Stomach smooth muscle (tissue), 2 donors: ENCODE measurements at regions not wholly inside any gene's neighbourhood (a gene's known extent, or its start where the extent isn't known, plus 50 kb on each side); places are given as distances from the start of the nearest gene placed in this dataset.
"Not testable (repeated sequence)": the region's sequence is repeated elsewhere in the genome, so short reads cannot be mapped to it uniquely, and the experiment has no call there.

Experiments
- H3K27ac ChIP-seq: one replicate; pipeline ENCODE4 v1.7.0; 2013; ENCODE audit warnings: mild to moderate bottlenecking, low read length, inconsistent platforms
- H3K27me3 ChIP-seq, 2 donors: one replicate each; pipeline ENCODE4 v1.7.0; 2013; ENCODE audit warnings: low read length in 2 of 2; ENCODE audit not compliant: insufficient read depth in 2 of 2, control insufficient read depth in 1 of 2
- H3K36me3 ChIP-seq, 2 donors: one replicate each; pipeline ENCODE4 v1.7.0; 2013; ENCODE audit warnings: low read length in 2 of 2; ENCODE audit not compliant: control insufficient read depth in 2 of 2, insufficient read depth in 2 of 2
- H3K4me1 ChIP-seq: one replicate; pipeline ENCODE4 v1.7.0; 2013; ENCODE audit warnings: low read length; ENCODE audit not compliant: control insufficient read depth, insufficient read depth
- H3K4me3 ChIP-seq, 2 donors: one replicate each; pipeline ENCODE4 v1.7.0; 2013; ENCODE audit warnings: low read length in 2 of 2
- H3K9ac ChIP-seq, 2 donors: one replicate each; pipeline ENCODE4 v1.7.0; 2013; ENCODE audit warnings: low read length in 2 of 2, mild to moderate bottlenecking in 1 of 2
- H3K9me3 ChIP-seq, 2 donors: one replicate each; pipeline ENCODE4 v1.7.0; 2013; ENCODE audit warnings: low read length in 2 of 2; ENCODE audit not compliant: control insufficient read depth in 2 of 2
- donor health status: healthy.
- donor health status: Pancreatic carcinoma.

DNA sequence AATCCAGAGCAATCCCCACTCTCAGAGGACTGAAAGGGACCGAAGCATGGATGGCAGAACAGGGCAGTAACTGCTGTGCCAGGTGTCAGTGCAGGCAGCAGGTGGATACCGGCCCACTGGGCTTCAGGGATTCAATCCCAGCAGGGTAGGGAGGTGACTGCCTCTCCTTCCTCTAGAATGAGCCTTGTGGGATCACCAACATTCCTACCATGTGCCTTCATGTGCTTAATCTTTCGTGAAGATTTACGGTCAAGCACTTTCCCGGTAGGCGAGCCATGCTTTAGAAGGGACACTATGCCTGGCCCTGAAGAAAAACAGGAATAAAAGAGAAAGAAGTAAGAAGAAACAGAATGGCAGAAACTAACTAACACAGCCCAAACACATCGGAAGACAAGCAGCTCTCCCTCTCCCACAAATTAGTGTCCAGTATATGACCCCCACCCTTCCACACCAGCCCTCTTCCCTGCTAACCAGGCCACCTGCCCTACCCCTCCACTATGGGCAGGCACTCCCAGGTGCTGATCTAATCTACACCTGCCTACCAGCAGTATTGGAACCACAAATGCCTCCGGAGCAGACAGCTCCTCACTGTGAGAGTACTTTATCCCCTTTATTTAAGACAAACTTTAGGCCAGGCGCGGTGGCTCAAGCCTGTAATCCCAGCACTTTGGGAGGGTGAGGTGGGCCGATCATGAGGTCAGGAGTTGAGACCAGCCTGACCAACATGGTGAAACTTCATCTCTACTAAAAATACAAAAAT lies 162.5 kb downstream of the NUFIP1 start:
- no peak overlapping the region for H3K27ac ChIP-seq
- H3K9ac ChIP-seq: no peak overlapping the region
- H3K4me3 ChIP-seq: no peak overlapping the region
- no peaks in the 10 kb centered on the region for H3K36me3 ChIP-seq
- no peaks in the 10 kb centered on the region for H3K9me3 ChIP-seq
- H3K27me3 ChIP-seq: no peaks in the 10 kb centered on the region
- H3K4me1 ChIP-seq: no peaks in the 10 kb centered on the region

GRCh38 chr13:44825953-44826352 lies 163.3 kb downstream of the NUFIP1 start:
- H3K27me3 ChIP-seq: no peaks in the 10 kb centered on the region
- H3K4me1 ChIP-seq: no peaks in the 10 kb centered on the region
- no peak overlapping the region for H3K4me3 ChIP-seq
- H3K9me3 ChIP-seq: no peaks in the 10 kb centered on the region
- H3K36me3 ChIP-seq: no peaks in the 10 kb centered on the region
- no peak overlapping the region for H3K27ac ChIP-seq
- H3K9ac ChIP-seq: no peak overlapping the region

DNA sequence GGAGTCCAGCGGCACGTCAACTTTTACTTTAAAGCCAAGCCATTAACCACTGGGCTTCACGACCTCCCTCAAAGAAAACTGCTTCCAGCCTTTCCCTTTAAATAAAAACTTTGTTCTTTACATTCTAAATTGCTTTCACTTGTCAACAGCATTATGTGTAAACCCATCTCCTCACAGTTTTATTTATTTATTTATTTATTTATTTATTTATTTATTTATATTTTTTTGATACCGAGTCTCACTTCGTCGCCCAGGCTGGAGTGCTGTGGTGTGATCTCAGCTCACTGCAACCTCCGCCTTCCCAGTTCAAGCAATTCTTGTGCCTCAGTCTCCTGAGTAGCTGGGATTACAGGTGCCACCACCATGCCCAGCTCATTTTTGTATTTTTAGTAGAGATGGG lies 165.7 kb downstream of the NUFIP1 start:
- not testable (repeated sequence) for H3K4me3 ChIP-seq, H3K27me3 ChIP-seq

GRCh38 chr13:44822291-44822690 lies 167.0 kb downstream of the NUFIP1 start:
- H3K4me1 ChIP-seq: no peaks in the 10 kb centered on the region
- no peak overlapping the region for H3K4me3 ChIP-seq
- no peaks in the 10 kb centered on the region for H3K36me3 ChIP-seq
- H3K27ac ChIP-seq: peak overlapping the region; percentile 18
- H3K9me3 ChIP-seq: no peaks in the 10 kb centered on the region
- H3K9ac ChIP-seq: no peak overlapping the region
- no peaks in the 10 kb centered on the region for H3K27me3 ChIP-seq

More for the DNA sequence above, 165.7 kb downstream of the NUFIP1 start:
- not testable (repeated sequence) for H3K36me3 ChIP-seq, H3K27ac ChIP-seq, H3K9me3 ChIP-seq, H3K4me1 ChIP-seq, H3K9ac ChIP-seq

GRCh38 chr13:44819772-44820171 lies 169.5 kb downstream of the NUFIP1 start:
- H3K27ac ChIP-seq: no peak overlapping the region
- H3K4me3 ChIP-seq: no peak overlapping the region
- H3K36me3 ChIP-seq: no peaks in the 10 kb centered on the region
- H3K27me3 ChIP-seq: no peaks in the 10 kb centered on the region
- no peaks in the 10 kb centered on the region for H3K9me3 ChIP-seq
- H3K4me1 ChIP-seq: no peaks in the 10 kb centered on the region
- no peak overlapping the region for H3K9ac ChIP-seq

GRCh38 chr13:44819245-44819644 lies 170.0 kb downstream of the NUFIP1 start:
- no peak overlapping the region for H3K9ac ChIP-seq
- H3K4me1 ChIP-seq: no peaks in the 10 kb centered on the region
- no peaks in the 10 kb centered on the region for H3K36me3 ChIP-seq
- H3K27ac ChIP-seq: no peak overlapping the region
- H3K9me3 ChIP-seq: no peaks in the 10 kb centered on the region
- H3K4me3 ChIP-seq: no peak overlapping the region
- no peaks in the 10 kb centered on the region for H3K27me3 ChIP-seq

DNA sequence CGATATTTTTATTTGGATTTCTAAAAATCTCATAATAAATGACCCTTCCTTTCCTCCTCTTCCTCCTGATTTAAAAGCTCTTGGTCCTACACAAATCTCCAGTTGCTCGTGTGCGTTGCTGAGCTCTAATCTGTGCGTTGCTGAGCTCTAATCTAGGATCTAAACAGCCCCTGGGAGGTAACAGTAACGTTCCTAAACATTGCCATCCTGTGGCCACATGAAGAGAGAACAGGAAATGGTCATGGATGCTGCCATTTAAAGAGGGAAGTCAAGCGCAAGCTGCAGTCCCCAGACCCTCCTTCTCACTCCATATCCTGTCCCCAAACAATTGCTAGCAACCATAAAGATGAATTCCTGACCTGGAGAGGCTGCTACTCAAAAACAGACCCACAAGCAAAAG lies 170.8 kb downstream of the NUFIP1 start:
- Histone ChIP-seq H3K4me1 (no peaks in the 10 kb centered on the region), H3K36me3 (no peaks in the 10 kb centered on the region), H3K4me3 (no peak overlapping the region), H3K9ac (no peak overlapping the region), H3K27me3 (no peaks in the 10 kb centered on the region), H3K27ac (no peak overlapping the region), H3K9me3 (no peaks in the 10 kb centered on the region)

DNA sequence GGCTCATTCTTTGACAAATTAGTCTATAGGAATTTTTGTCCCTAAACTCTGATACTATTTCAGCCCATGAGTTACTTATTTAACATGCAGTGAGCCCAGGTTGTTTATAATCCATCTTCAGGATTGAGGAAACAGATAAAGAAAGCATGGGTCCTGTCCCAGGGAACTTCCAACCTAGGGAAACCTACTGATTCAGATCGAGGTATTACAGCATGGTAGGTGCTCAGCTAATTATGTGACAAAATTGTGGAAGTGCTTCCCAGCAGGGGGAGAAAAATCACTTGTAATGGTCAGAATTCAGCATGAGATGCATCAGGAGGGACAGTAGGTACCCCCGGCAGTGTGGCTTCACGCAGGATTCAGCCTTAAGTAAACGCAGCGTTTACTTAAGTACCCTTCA lies 171.3 kb downstream of the NUFIP1 start:
- Histone ChIP-seq H3K9ac (no peak overlapping the region), H3K27ac (no peak overlapping the region), H3K9me3 (no peaks in the 10 kb centered on the region), H3K36me3 (no peaks in the 10 kb centered on the region), H3K4me3 (no peak overlapping the region), H3K27me3 (no peaks in the 10 kb centered on the region), H3K4me1 (no peaks in the 10 kb centered on the region)

DNA sequence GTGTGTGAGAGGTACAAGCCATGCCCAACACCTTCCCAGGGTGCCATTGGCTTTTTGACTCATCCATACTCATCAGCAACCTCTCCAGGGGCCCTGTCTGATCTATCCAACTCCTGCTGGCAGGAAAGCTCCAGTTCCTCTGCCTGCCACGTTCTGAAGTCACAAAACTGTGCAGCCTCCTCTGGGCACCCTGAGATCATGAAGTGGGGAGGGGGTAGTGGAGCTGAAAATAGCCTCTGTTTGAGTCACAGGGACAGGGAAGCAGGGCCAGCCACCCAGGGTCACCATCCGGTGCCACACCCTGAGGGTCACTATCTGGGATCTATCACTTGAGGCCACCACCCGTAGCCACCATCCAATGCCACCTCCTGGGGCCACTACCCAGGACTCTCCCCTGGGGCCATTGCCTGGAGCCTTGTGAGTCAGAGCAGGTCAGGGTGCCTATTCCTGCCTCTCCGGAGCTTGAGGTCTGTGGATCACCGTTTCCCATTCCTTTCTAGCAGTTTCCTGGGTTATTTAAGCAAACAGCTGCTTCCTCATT lies 172.1 kb downstream of the NUFIP1 start:
- Histone ChIP-seq H3K36me3 (no peaks in the 10 kb centered on the region), H3K27ac (no peak overlapping the region), H3K4me1 (no peaks in the 10 kb centered on the region), H3K27me3 (no peaks in the 10 kb centered on the region), H3K9me3 (no peaks in the 10 kb centered on the region), H3K4me3 (no peak overlapping the region), H3K9ac (no peak overlapping the region)

- Histone ChIP-seq H3K36me3 (no peaks in the 10 kb centered on the region), H3K4me1 (no peaks in the 10 kb centered on the region), H3K27ac (no peak overlapping the region)
Observed at GRCh38 chr13:44816701-44817100, 172.6 kb downstream of the NUFIP1 start.

GRCh38 chr13:44815623-44816022 lies 173.6 kb downstream of the NUFIP1 start:
- H3K27ac ChIP-seq: no peak overlapping the region
- H3K4me3 ChIP-seq: no peak overlapping the region
- no peak overlapping the region for H3K9ac ChIP-seq
- H3K27me3 ChIP-seq: no peaks in the 10 kb centered on the region
- H3K9me3 ChIP-seq: no peaks in the 10 kb centered on the region
- no peaks in the 10 kb centered on the region for H3K4me1 ChIP-seq
- no peaks in the 10 kb centered on the region for H3K36me3 ChIP-seq

More at GRCh38 chr13:44816701-44817100, 172.6 kb downstream of the NUFIP1 start:
- no peaks in the 10 kb centered on the region for H3K9me3 ChIP-seq
- no peak overlapping the region for H3K9ac ChIP-seq
- no peaks in the 10 kb centered on the region for H3K27me3 ChIP-seq
- H3K4me3 ChIP-seq: no peak overlapping the region
